ENCODE measurements at regions not wholly inside any gene's neighbourhood (a gene's known extent, or its start where the extent isn't known, plus 50 kb on each side); places are given as distances from the start of the nearest gene placed in this dataset.
"Not testable (repeated sequence)": the region's sequence is repeated elsewhere in the genome, so short reads cannot be mapped to it uniquely, and the experiment has no call there.

DNA sequence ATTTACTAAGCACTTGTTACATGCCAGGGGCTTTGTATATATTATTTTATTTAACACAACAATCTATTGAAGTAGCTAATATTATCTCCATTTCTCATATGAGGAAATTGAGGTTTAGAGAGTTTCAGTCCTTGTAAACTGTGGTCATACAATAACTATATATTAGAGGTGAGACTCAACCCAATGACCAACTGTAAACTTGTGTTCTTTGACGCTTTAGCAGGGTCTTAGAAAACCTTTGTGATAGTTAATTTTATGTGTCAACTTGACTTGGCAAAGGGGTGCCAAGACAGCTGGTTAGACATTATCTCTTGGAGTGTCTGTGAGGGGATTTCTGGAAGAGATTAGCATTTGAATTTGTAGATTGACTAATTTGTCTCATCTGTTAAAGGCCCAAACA is 252.4 kb upstream of the B3GALT2 start:
- H3K27ac ChIP-seq (ENCODE audit: low read length) = no peak overlapping the region
- no CpG with 5 or more reads among the region's 1 CpG for WGBS (ENCODE audit: insufficient coverage, insufficient read length)
- H3K4me1 ChIP-seq (ENCODE audit: control insufficient read depth, insufficient read depth, low read length) = no peaks in the 10 kb centered on the region

DNA sequence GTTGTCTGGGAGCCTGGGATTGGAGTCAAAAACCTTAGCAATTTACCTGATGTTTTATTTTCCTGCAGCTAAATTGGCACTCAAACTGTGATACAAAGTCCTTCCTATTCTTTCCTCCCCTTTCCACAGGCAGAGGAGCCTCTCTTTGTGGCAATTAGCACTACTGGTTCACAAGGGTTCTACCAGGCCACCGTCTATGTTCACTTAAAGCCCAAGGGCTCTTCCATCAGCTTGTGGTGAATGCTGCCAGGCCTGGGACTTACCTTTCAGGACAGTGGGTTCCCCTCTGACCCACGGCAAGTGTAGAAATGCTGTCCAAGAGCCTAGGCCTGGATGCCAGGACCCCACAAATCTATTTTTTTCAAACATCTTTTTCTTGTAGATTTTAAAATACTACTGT is 251.9 kb upstream of the B3GALT2 start:
- Histone ChIP-seq H3K4me3 (ENCODE audit: low read length) (no peak overlapping the region), H3K4me1 (ENCODE audit: control insufficient read depth, insufficient read depth, low read length) (no peaks in the 10 kb centered on the region), H3K36me3 (ENCODE audit: control insufficient read depth, insufficient read depth, low read length) (no peaks in the 10 kb centered on the region), H3K27me3 (ENCODE audit: control insufficient read depth, insufficient read depth, low read length) (no peaks in the 10 kb centered on the region), H3K27ac (ENCODE audit: low read length) (no peak overlapping the region), H3K9me3 (ENCODE audit: control insufficient read depth, insufficient read depth, low read length) (no peaks in the 10 kb centered on the region; the same call in none of the 2 replicates)
- no CpG with 5 or more reads among the region's 2 CpGs for WGBS (ENCODE audit: insufficient coverage, insufficient read length)
- no peak for DNase-seq (ENCODE audit: low read depth, low spot score)

More for the DNA sequence above, 252.4 kb upstream of the B3GALT2 start:
- H3K4me3 ChIP-seq (ENCODE audit: low read length) = no peak overlapping the region
- H3K27me3 ChIP-seq (ENCODE audit: control insufficient read depth, insufficient read depth, low read length) = no peaks in the 10 kb centered on the region
- H3K36me3 ChIP-seq (ENCODE audit: control insufficient read depth, insufficient read depth, low read length) = no peaks in the 10 kb centered on the region
- H3K9me3 ChIP-seq (ENCODE audit: control insufficient read depth, insufficient read depth, low read length) = no peaks in the 10 kb centered on the region
- DNase-seq (ENCODE audit: low read depth, low spot score) = no peak

DNA sequence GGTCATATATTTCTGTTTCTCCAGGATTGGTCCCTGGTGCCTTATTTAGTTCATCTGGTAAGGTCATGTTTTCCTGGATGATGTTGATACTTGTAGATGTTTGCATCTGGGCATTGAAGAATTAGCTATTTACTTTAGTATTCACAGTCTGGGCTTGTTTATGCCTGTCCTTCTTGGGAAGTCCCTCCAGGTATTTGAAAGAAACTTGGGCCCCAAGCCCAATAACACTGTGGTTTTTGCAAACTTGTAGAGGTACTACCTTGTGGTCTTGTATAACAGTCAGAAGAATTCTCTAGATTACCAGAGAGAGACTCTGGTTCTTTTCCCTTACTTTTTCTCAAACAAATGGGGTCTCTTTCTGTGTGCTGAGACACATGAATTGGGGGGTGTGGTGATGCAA is 251.4 kb upstream of the B3GALT2 start:
- no peaks in the 10 kb centered on the region for H3K4me1 ChIP-seq (ENCODE audit: control insufficient read depth, insufficient read depth, low read length)
- H3K27ac ChIP-seq (ENCODE audit: low read length) = no peak overlapping the region
- no peak for DNase-seq (ENCODE audit: low read depth, low spot score)
- H3K4me3 ChIP-seq (ENCODE audit: low read length) = no peak overlapping the region
- no peaks in the 10 kb centered on the region; the same call in none of the 2 replicates for H3K9me3 ChIP-seq (ENCODE audit: control insufficient read depth, insufficient read depth, low read length)
- no peaks in the 10 kb centered on the region; the same call in 1 of the 2 replicates for H3K36me3 ChIP-seq (ENCODE audit: control insufficient read depth, insufficient read depth, low read length)
- no peaks in the 10 kb centered on the region for H3K27me3 ChIP-seq (ENCODE audit: control insufficient read depth, insufficient read depth, low read length)

DNA sequence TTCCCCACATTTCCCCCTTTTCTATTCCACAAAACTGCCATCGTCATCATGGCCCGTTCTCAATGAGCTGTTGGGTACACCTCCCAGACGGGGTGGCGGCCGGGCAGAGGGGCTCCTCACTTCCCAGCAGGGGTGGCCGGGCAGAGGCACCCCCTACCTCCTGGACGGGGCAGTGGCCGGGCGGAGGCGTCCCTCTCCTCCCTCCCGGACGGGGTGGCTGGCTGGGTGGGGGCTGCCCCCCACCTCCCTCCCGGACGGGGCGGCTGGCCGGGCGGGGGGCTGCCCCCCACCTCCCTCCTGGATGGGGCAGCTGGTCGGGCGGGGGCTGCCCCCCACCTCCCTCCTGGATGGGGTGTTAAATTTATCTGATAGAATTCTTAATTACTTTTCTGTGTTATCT is 250.9 kb upstream of the B3GALT2 start:
- not testable (repeated sequence) for H3K27me3 ChIP-seq (ENCODE audit: control insufficient read depth, insufficient read depth, low read length); H3K36me3 ChIP-seq (ENCODE audit: control insufficient read depth, insufficient read depth, low read length); DNase-seq (ENCODE audit: low read depth, low spot score); H3K27ac ChIP-seq (ENCODE audit: low read length); H3K9me3 ChIP-seq (ENCODE audit: control insufficient read depth, insufficient read depth, low read length); H3K4me3 ChIP-seq (ENCODE audit: low read length); H3K4me1 ChIP-seq (ENCODE audit: control insufficient read depth, insufficient read depth, low read length)
- no CpG with 5 or more reads among the region's 19 CpGs for WGBS (ENCODE audit: insufficient coverage, insufficient read length)

DNA sequence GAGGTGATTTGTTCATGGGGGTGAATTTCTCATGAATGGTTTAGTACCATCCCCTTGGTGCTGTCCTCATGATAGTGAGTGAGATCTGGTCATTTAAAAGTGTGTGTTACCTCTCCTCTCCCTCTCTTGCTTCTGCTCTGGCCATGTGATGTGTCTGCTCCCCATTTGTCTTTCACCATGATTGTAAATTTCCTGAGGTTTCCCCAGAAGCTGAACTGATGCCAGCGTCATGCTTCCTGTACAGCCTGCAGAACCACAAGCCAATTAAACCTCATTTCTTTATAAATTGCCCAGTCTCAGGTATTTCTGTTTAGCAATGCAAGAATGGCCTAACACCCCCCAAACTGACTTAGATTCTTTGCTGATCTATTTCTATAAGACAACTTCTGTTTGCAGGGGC is 249.4 kb upstream of the B3GALT2 start:
- no CpG with 5 or more reads among the region's 1 CpG for WGBS (ENCODE audit: insufficient coverage, insufficient read length)
- H3K36me3 ChIP-seq (ENCODE audit: control insufficient read depth, insufficient read depth, low read length) = no peaks in the 10 kb centered on the region; the same call in 1 of the 2 replicates
- DNase-seq (ENCODE audit: low read depth, low spot score) = no peak

DNA sequence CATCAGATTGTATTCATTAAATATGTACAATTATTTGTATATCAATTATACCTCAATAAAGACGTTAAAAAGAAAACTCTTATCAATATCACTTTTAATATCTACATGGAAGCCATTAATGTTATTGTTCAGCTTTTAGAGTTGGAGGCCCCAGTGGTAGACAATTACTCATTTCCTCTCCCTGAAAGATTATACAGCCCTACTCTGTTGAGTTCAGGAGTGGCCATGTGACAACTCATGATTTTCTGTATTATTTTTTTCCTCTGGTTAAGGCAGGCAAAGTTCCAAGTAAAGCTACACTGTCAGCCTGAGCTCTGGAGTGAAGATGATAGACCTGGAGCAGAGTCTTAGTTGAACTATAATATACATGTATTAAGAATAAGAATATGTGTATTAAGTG is 247.9 kb upstream of the B3GALT2 start:
- no CpG with 5 or more reads among the region's 1 CpG for WGBS (ENCODE audit: insufficient coverage, insufficient read length)

More for the DNA sequence above, 249.4 kb upstream of the B3GALT2 start:
- Histone ChIP-seq H3K4me3 (ENCODE audit: low read length) (no peak overlapping the region), H3K4me1 (ENCODE audit: control insufficient read depth, insufficient read depth, low read length) (no peaks in the 10 kb centered on the region), H3K27ac (ENCODE audit: low read length) (no peak overlapping the region), H3K27me3 (ENCODE audit: control insufficient read depth, insufficient read depth, low read length) (no peaks in the 10 kb centered on the region), H3K9me3 (ENCODE audit: control insufficient read depth, insufficient read depth, low read length) (no peaks in the 10 kb centered on the region; the same call in none of the 2 replicates)

DNA sequence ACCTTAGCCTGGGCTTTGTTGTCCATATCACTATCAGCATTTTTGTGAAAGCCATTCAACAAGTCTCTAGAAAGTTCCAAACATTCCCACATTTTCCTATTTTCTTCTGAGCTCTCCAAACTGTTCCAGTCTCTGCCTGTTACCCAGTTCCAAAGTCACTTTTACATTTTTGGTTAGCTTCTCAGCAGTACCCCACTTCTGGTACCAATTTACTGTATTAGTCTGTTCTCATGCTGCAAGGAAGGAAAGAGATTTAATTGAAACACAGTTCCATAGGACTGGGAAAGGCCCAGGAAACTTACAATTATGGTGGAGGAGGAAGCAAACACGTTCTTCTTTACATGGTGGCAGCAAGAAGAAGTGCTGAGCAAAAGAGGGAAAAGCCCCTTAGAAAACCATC is 247.2 kb upstream of the B3GALT2 start:
- no peaks in the 10 kb centered on the region; the same call in none of the 2 replicates for H3K9me3 ChIP-seq (ENCODE audit: control insufficient read depth, insufficient read depth, low read length)
- H3K4me3 ChIP-seq (ENCODE audit: low read length) = no peak overlapping the region
- WGBS (ENCODE audit: insufficient coverage, insufficient read length) = no CpG with 5 or more reads among the region's 1 CpG
- H3K4me1 ChIP-seq (ENCODE audit: control insufficient read depth, insufficient read depth, low read length) = no peaks in the 10 kb centered on the region
- H3K27me3 ChIP-seq (ENCODE audit: control insufficient read depth, insufficient read depth, low read length) = no peaks in the 10 kb centered on the region
- no peak for DNase-seq (ENCODE audit: low read depth, low spot score)
- no peak overlapping the region for H3K27ac ChIP-seq (ENCODE audit: low read length)
- H3K36me3 ChIP-seq (ENCODE audit: control insufficient read depth, insufficient read depth, low read length) = no peaks in the 10 kb centered on the region; the same call in 1 of the 2 replicates

More for the DNA sequence above, 247.9 kb upstream of the B3GALT2 start:
- Histone ChIP-seq H3K27ac (ENCODE audit: low read length) (no peak overlapping the region), H3K9me3 (ENCODE audit: control insufficient read depth, insufficient read depth, low read length) (no peaks in the 10 kb centered on the region; the same call in none of the 2 replicates), H3K4me1 (ENCODE audit: control insufficient read depth, insufficient read depth, low read length) (no peaks in the 10 kb centered on the region), H3K4me3 (ENCODE audit: low read length) (no peak overlapping the region), H3K27me3 (ENCODE audit: control insufficient read depth, insufficient read depth, low read length) (no peaks in the 10 kb centered on the region), H3K36me3 (ENCODE audit: control insufficient read depth, insufficient read depth, low read length) (no peaks in the 10 kb centered on the region; the same call in 1 of the 2 replicates)
- DNase-seq (ENCODE audit: low read depth, low spot score) = no peak

DNA sequence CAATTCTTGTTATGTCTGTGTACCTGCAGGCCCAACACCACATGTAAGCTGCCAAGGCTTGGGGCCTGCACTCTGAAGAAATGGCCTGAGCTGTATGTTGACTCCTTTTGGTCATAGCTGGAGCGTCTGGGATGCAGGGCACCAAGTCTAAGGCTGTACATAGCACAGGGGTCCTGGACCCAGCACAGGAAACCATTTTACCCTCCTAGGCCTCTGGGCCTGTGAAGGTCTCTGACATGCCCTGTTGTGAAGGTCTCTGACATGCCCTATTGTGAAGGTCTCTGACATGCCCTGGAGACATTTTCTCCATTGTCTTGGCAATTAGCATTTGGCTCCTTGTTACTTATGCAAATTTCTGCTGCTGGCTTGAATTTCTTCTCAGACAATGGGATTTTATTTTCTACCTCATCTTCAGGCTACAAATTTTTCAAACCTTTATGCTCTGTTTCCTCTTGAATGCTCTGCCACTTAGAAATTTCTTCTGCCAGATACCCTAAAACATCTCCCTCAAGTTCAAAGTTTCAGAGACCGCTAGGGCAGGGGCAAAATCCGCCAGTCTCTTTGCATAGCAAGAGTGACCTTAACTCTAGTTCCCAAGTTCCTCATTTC is 246.7 kb upstream of the B3GALT2 start:
- H3K9me3 ChIP-seq (ENCODE audit: control insufficient read depth, insufficient read depth, low read length) = no peaks in the 10 kb centered on the region; the same call in none of the 2 replicates
- no peaks in the 10 kb centered on the region for H3K27me3 ChIP-seq (ENCODE audit: control insufficient read depth, insufficient read depth, low read length)
- no peak for DNase-seq (ENCODE audit: low read depth, low spot score)
- no peaks in the 10 kb centered on the region; the same call in 1 of the 2 replicates for H3K36me3 ChIP-seq (ENCODE audit: control insufficient read depth, insufficient read depth, low read length)
- no peak overlapping the region for H3K27ac ChIP-seq (ENCODE audit: low read length)
- H3K4me3 ChIP-seq (ENCODE audit: low read length) = no peak overlapping the region
- H3K4me1 ChIP-seq (ENCODE audit: control insufficient read depth, insufficient read depth, low read length) = no peaks in the 10 kb centered on the region
- WGBS (ENCODE audit: insufficient coverage, insufficient read length) = no CpG with 5 or more reads among the region's 3 CpGs

DNA sequence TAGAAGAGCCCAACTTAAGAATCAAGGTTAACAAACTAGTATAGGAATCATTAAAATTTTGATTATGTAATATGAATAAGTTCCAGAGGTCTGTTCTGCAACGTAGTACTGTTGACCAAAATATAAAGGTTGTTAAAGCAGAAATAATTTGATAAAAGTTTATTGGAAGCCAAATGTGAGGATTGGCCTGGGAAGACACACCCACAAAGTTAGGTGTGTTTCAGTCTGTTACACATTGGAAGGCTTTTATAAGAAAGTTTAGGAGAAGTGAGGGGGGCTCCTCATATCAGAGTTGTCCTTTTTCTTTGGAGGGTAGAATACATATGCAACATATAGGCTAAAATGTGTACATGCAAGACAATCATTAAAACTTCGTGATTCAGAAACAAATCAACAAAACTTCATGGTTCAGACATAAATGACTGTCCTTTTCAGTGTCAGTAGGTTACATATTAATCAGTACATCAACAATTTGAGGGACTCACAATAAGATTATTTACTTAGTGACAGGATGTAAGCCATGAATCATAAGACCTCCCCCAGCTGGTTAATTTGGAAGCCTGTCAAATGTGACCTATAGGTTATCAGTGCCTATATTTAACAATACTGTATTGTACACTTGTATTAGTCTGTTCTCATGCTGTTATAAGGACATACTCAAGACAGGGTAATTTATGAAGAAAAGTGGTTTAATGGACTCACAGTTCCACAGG is 245.0 kb upstream of the B3GALT2 start:
- Histone ChIP-seq H3K27me3 (ENCODE audit: control insufficient read depth, insufficient read depth, low read length) (no peaks in the 10 kb centered on the region), H3K27ac (ENCODE audit: low read length) (no peak overlapping the region), H3K4me3 (ENCODE audit: low read length) (no peak overlapping the region), H3K4me1 (ENCODE audit: control insufficient read depth, insufficient read depth, low read length) (no peaks in the 10 kb centered on the region), H3K36me3 (ENCODE audit: control insufficient read depth, insufficient read depth, low read length) (no peaks in the 10 kb centered on the region; the same call in 1 of the 2 replicates), H3K9me3 (ENCODE audit: control insufficient read depth, insufficient read depth, low read length) (no peaks in the 10 kb centered on the region; the same call in none of the 2 replicates)
- DNase-seq (ENCODE audit: low read depth, low spot score) = no peak
- WGBS (ENCODE audit: insufficient coverage, insufficient read length) = no CpG with 5 or more reads among the region's 2 CpGs

DNA sequence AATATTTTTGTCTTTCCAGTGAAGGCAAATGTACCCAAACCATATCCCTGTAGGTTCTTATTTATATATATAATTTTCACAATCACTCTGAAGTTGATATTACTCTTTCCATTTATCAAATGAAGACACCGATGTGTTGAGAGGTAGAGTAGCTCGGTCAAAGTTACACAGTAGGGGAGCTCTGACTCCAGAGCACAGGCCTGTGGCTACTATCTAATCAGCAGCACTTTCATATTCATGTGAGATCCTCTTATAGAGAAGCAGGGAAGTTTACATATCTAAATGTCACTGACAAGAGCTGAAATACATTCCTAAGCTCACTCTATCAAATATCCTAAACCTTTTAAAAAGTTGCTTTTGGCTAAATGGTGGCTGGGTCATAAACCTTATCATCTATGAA is 241.1 kb upstream of the B3GALT2 start:
- no peak overlapping the region for H3K4me3 ChIP-seq (ENCODE audit: low read length)
- no peak for DNase-seq (ENCODE audit: low read depth, low spot score)
- H3K27ac ChIP-seq (ENCODE audit: low read length) = no peak overlapping the region
- no peaks in the 10 kb centered on the region for H3K9me3 ChIP-seq (ENCODE audit: control insufficient read depth, insufficient read depth, low read length)
- no CpG with 5 or more reads among the region's 2 CpGs for WGBS (ENCODE audit: insufficient coverage, insufficient read length)
- no peaks in the 10 kb centered on the region for H3K36me3 ChIP-seq (ENCODE audit: control insufficient read depth, insufficient read depth, low read length)
- H3K4me1 ChIP-seq (ENCODE audit: control insufficient read depth, insufficient read depth, low read length) = no peaks in the 10 kb centered on the region
- no peaks in the 10 kb centered on the region for H3K27me3 ChIP-seq (ENCODE audit: control insufficient read depth, insufficient read depth, low read length)

Data from iPS DF 6.9 (cell line).